Stimulated activated CD8-positive, alpha-beta memory T cell treated with anti-CD3 and anti-CD28 coated beads, Interleukin-2, amount 100 ng/mL, for 48 hours (primary cell): ENCODE measurements at regions not wholly inside any gene's neighbourhood (a gene's known extent, or its start where the extent isn't known, plus 50 kb on each side); places are given as distances from the start of the nearest gene placed in this dataset.

Experiments
- DNase-seq, 2 donors: peaks; one replicate each; pipeline ENCODE4 v3.0.0-alpha.2; 2020; ENCODE audit warnings: low read depth in 2 of 2

GRCh38 chr1:4366091-4366490 is 288.3 kb upstream of the AJAP1 start:
- no peak for DNase-seq

GRCh38 chr1:4367230-4367777 is 287.1 kb upstream of the AJAP1 start:
- DNase-seq = no peak

- DNase-seq = no peak
Measured at GRCh38 chr1:4369335-4369734, 285.1 kb upstream of the AJAP1 start.

DNA sequence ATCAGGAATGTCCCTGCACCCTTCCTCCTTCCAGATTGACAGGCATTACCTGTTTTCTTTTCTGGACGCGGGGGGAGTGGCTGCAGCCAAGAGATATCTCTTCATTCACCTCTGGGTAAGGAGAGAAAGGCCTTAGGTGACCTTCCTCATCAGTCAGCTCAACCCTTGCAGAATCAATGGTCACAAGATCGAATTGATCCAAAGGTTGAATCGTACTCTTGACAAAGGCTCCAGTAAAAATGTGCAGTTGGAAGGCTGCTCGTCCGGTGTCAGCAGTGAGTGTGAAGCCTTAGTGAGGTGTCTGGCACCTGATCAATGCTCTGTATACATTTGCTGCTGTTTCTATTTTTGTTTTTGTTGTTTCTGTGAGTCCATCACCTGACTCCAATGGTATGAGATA is 282.6 kb upstream of the AJAP1 start:
- no peak for DNase-seq

GRCh38 chr1:4375812-4376211 is 278.6 kb upstream of the AJAP1 start:
- no peak for DNase-seq

DNA sequence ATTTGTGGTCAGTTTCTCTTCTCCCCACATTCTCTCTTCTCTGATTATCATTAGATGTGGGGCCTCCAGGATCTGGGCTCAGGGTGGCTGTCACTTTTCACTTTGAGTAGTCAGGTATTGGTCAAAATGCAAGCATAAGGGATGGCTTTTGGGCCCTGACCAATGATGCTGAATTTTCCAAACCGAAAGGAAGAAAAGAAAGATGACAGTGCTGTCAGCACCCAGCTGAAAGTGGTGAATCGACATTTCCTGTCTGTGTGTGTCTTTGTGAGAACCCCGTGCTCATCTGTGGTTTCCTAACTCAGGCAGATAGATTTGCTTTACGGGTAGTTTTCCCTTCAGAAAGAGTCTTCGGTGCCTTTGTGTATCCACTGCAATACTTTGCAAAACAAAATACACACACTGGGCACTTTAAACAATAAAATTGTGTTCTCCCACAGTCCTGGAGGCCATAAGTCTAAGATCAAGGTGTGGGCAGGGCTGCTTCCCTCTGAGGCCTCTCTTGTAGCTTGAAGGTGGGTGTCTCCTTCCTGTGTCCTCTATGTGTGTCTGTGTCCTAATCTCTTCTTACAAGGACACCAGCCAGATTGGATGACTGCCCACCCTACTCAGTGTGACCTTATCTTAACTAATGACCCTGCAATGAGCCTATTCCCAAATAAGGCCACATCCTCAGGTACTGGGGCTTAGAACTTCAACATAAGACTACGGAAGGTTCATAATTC is 274.8 kb upstream of the AJAP1 start:
- no peak for DNase-seq

GRCh38 chr1:4380564-4381168 is 273.7 kb upstream of the AJAP1 start:
- no peak for DNase-seq

DNA sequence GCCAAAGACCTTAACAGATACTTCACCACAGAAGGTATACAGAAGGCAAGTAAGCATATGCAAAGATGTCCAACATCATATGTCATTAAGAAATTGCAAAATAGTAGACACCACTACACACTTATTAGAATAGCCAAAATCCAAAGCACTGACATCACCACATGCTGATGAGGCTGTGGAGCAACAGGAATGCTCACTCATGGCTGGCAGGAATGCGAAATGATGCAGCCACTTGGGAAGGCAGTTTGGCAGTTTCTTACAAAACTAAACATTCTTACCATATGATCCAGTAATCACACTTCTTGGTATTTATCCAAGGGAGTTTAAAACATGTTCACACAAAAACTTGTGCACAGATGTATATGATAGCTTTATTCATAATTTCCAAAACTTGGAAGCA is 261.2 kb upstream of the AJAP1 start:
- no peak for DNase-seq

GRCh38 chr1:4394366-4394765 is 260.0 kb upstream of the AJAP1 start:
- DNase-seq = no peak

GRCh38 chr1:4395158-4395557 is 259.3 kb upstream of the AJAP1 start:
- no peak for DNase-seq

DNA sequence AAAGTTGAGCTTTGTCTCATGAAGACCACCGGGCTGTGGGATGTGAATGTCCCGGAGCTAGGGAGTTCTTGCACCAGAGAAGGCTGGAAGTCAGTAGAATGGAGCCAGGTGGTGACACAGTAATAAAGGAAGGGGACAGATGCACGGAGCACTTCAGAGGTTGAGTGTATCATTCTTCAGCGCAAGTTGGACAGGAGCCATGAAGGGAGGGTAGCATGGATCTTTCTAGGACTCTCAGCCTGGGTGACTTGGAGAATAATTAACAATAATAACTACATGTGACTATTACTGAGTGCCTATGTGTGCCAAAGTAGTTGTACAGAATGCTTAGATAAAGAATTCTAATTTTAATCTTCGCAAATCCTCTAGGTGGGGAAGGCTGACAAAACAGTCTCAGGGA is 258.7 kb upstream of the AJAP1 start:
- no peak for DNase-seq

DNA sequence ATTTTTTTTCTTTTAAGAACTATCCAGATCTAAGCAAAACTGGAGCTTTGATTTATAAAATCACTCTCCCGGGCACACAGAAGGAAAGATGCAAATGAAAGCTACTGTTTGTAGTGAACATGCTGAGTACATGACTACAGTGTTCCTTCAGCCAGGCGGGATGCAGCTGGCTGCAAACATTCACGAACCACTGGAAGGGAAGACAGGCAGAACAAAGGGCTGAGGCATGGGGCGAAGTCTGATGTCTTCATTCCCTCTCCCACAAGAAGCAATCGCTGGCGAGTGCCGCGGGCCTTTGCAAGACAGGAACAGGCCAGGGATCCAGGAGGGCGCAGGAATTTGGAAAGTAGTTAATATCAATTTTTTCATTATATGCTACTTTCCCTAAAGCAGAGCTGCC is 257.9 kb upstream of the AJAP1 start:
- DNase-seq = no peak

DNA sequence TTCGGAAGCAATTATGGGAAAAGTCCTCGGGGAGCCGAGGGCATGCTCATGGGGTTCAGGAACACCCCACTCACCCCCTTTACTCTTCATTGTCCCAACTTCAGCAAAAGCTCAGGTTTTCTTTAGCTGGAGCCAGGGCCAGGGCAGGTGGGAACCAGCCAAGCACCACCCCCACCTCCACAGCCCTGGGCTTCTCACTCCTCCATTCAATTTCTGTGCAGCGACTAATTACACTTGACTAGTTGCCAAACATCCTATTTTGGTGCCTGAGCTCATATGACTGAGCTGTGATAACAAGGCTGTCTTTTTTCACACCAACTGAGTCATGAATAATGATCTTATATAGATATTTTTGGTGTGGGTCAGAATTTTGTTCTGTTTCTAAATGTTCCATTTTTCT is 257.2 kb upstream of the AJAP1 start:
- no peak for DNase-seq

GRCh38 chr1:4402032-4402431 is 252.4 kb upstream of the AJAP1 start:
- no peak for DNase-seq

GRCh38 chr1:4404854-4405590 is 249.4 kb upstream of the AJAP1 start:
- no peak for DNase-seq

DNA sequence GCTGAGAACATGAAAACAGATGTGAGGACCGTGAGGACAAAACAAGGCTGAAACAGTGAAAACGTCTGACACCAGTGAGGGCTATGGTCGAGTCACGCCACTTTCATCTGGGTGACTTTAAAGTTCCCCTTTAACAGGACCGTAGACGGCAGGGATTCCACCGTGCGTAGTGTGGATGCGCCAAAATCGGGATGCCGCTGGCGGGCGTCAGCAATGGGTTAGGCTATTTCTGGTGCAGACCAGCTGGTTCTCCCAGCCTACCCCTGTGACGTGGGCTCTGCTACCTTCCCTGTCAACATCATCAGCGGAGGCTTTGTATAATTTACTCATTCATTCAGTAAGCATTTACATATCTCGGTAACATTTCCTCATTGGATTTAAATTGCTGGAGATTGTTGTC is 246.6 kb upstream of the AJAP1 start:
- no peak for DNase-seq

DNA sequence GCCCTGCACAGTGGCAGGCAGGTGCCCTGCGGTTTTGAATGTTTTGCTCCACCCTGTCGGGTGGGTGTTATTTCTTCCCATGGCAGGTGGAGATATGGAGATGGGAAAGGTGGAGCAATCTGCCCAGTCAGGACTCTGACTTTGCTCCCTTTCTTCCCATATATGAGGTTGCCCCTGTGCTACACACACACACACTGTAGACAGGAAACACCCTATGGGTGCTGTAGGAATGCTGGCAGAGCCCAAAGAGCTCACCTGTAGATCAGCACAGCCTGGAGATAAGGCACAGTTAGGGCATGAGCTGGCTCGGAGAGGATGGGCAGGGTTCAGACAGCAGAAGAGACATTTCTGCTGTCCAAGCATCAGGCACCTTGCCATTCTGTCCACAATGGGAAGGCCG is 246.0 kb upstream of the AJAP1 start:
- DNase-seq = no peak

GRCh38 chr1:4411862-4412261 is 242.5 kb upstream of the AJAP1 start:
- no peak for DNase-seq

GRCh38 chr1:4415476-4415875 is 238.9 kb upstream of the AJAP1 start:
- DNase-seq = no peak

DNA sequence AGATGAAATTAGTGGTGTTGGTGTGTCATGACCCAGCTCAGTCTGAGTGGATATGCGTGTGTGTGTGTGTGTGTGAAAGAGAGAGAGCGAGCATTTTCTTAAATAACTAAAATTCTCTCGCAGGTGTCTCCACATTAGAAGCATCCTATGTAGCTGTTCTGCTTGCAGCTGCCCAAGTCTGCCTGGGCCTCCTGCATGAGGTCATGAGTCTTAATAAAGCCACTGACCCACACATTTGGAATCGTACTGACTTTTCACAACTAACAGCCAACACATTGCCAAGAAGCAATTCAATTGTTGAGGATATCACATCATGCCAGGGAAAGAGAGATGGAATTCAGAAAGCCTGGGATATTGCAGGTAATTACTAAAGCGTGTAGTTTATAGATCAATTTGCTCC is 238.2 kb upstream of the AJAP1 start:
- DNase-seq = no peak

DNA sequence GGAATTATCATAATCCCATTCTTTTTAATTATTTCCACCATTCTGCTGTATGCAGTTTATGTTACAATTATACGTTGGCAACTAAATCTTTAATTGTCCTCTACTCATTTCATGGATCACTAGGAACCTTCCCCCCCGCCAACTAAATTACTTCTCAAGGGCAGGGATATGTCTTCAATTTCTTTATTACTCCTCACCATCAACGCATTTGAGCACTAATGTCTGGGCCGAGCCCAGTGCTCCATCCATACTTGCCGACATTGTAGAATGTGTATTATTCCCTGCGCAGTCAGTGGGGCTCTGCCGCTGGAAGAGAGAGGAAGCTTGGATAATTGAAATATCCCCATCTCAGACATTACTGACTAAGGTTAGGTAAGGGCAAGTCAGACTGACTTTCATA is 236.4 kb upstream of the AJAP1 start:
- DNase-seq = no peak

DNA sequence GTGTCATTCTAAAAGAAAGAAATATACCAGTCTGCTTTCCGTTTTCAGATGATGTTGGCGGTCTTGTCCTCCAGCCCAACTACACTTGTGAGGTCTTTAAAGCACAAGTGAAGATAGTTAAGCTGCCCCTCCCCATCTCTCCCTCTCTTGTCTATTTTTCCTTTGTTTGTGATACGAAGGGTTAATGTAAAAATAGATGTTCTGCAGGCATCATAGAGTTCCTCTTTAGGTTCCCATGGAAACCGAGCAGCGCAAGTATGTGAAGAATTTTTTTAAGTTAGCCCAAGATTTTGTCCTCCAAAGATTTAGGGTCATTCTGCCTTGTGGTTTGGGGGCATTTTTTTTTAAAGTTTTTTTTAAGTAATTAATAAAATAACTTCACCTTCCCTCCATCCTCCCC is 232.4 kb upstream of the AJAP1 start:
- DNase-seq = no peak
